Loucy (cell line): ENCODE measurements at regions not wholly inside any gene's neighbourhood (a gene's known extent, or its start where the extent isn't known, plus 50 kb on each side); places are given as distances from the start of the nearest gene placed in this dataset.

ENCODE experiments used
- CTCF ChIP-seq: fragments of 200-600 bp; sonication (generic); conservative IDR thresholded peaks from 2 replicates; pipeline ENCODE4 v1.5.1; 2014; ENCODE audit warnings: mild to moderate bottlenecking, antibody characterized with exemption, low read length
- EZH2phosphoT487 ChIP-seq: fragments of 200-600 bp; IDR thresholded peaks from 2 replicates; pipeline ENCODE4 v1.6.1; 2018; ENCODE audit warnings: antibody characterized with exemption, mild to moderate bottlenecking, moderate library complexity, borderline replicate concordance

- TF ChIP-seq CTCF (no peak), EZH2phosphoT487 (no peak)
Measured at GRCh38 chr6:137655291-137655690, 161.1 kb upstream of the OLIG3 start.
